ENCODE measurements at regions not wholly inside any gene's neighbourhood (a gene's known extent, or its start where the extent isn't known, plus 50 kb on each side); places are given as distances from the start of the nearest gene placed in this dataset.

DNA sequence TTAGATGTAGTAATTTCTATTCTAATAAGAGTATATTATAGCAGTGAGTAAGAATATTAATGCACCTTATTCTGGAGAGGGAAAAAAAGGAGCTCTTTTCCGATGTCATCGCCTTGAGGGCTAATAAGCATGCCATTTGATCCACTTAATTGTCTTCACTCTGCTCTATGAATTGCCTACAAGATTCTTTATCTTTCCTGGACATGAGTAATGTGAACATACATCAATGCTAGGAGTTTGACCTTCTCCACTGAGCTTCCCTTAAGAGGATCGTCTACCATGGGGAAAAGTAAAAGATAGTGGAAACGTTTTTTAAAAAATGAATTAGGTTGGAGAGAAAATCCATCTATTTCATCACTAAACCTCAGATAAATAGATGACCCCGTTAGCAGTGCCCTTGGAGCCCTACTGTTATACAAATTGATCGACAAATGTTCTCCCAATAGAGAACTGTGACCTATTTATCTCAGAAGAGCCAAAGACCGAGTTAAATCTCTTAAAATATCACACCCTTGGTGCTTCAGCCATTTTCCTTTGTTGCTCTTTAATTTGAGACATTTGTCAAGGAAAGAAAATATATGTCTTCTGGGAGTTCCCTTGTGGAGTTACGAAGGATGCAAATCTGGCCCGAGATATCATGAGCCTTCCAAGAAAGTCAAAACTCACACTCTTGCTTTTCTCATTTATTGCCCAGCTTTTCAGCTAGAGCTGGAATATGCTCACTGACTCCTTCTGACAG, 898.5 kb downstream of the KCNJ2 start:
- DNase-seq: no peak
- Histone ChIP-seq H3K4me1 (ENCODE audit: control insufficient read depth, insufficient read depth, low read length, poor library complexity, severe bottlenecking) (no peaks in the 10 kb centered on the region), H3K27ac (ENCODE audit: insufficient read depth, low read length, poor library complexity, severe bottlenecking) (no peak overlapping the region), H3K4me3 (ENCODE audit: insufficient read depth, low read depth, low read length, poor library complexity, severe bottlenecking) (no peak overlapping the region), H3K36me3 (ENCODE audit: control insufficient read depth, insufficient read depth, low read length) (no peaks in the 10 kb centered on the region), H3K27me3 (replicated peaks; ENCODE audit: control insufficient read depth, insufficient read depth, low read length, poor library complexity, severe bottlenecking) (no peaks in the 10 kb centered on the region), H3K9me3 (ENCODE audit: control insufficient read depth, low read length) (no peaks in the 10 kb centered on the region)

DNA sequence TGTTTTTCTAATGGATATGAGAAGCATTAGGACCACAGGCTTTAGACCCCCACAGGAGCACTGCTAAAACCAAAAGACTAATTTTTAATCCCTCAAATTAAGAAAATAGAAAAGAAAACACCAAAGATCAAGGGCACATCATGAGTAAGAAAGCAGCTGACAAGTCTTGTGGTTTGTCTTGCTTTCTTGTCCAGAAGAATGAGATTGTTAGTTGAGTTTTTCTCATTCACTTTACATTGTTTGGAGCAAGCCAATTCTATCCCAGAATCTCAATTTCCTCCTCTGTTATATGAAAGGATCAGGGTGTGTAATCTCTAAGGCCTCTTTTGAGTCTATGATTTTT, 899.0 kb downstream of the KCNJ2 start:
- Histone ChIP-seq H3K27ac (ENCODE audit: insufficient read depth, low read length, poor library complexity, severe bottlenecking) (no peak overlapping the region), H3K4me3 (ENCODE audit: insufficient read depth, low read depth, low read length, poor library complexity, severe bottlenecking) (no peak overlapping the region)
- DNase-seq: no peak

GRCh38 chr17:71071041-71071440, 901.7 kb downstream of the KCNJ2 start:
- Histone ChIP-seq H3K9me3 (ENCODE audit: control insufficient read depth, low read length) (no peaks in the 10 kb centered on the region), H3K27me3 (replicated peaks; ENCODE audit: control insufficient read depth, insufficient read depth, low read length, poor library complexity, severe bottlenecking) (no peaks in the 10 kb centered on the region), H3K4me1 (ENCODE audit: control insufficient read depth, insufficient read depth, low read length, poor library complexity, severe bottlenecking) (no peaks in the 10 kb centered on the region), H3K36me3 (ENCODE audit: control insufficient read depth, insufficient read depth, low read length) (no peaks in the 10 kb centered on the region), H3K4me3 (ENCODE audit: insufficient read depth, low read depth, low read length, poor library complexity, severe bottlenecking) (no peak overlapping the region), H3K27ac (ENCODE audit: insufficient read depth, low read length, poor library complexity, severe bottlenecking) (no peak overlapping the region)
- DNase-seq: no peak

More for the DNA sequence above, 899.0 kb downstream of the KCNJ2 start:
- Histone ChIP-seq H3K4me1 (ENCODE audit: control insufficient read depth, insufficient read depth, low read length, poor library complexity, severe bottlenecking) (no peaks in the 10 kb centered on the region), H3K9me3 (ENCODE audit: control insufficient read depth, low read length) (no peaks in the 10 kb centered on the region), H3K27me3 (replicated peaks; ENCODE audit: control insufficient read depth, insufficient read depth, low read length, poor library complexity, severe bottlenecking) (no peaks in the 10 kb centered on the region), H3K36me3 (ENCODE audit: control insufficient read depth, insufficient read depth, low read length) (no peaks in the 10 kb centered on the region)

GRCh38 chr17:71071837-71072236, 902.5 kb downstream of the KCNJ2 start:
- DNase-seq: no peak
- no peaks in the 10 kb centered on the region for H3K36me3 ChIP-seq (ENCODE audit: control insufficient read depth, insufficient read depth, low read length)
- no peak overlapping the region for H3K27ac ChIP-seq (ENCODE audit: insufficient read depth, low read length, poor library complexity, severe bottlenecking)
- H3K27me3 ChIP-seq (replicated peaks; ENCODE audit: control insufficient read depth, insufficient read depth, low read length, poor library complexity, severe bottlenecking): no peaks in the 10 kb centered on the region
- H3K4me1 ChIP-seq (ENCODE audit: control insufficient read depth, insufficient read depth, low read length, poor library complexity, severe bottlenecking): no peaks in the 10 kb centered on the region
- H3K4me3 ChIP-seq (ENCODE audit: insufficient read depth, low read depth, low read length, poor library complexity, severe bottlenecking): no peak overlapping the region
- no peaks in the 10 kb centered on the region for H3K9me3 ChIP-seq (ENCODE audit: control insufficient read depth, low read length)

- no peaks in the 10 kb centered on the region for H3K4me1 ChIP-seq (ENCODE audit: control insufficient read depth, insufficient read depth, low read length, poor library complexity, severe bottlenecking)
- no peak overlapping the region for H3K4me3 ChIP-seq (ENCODE audit: insufficient read depth, low read depth, low read length, poor library complexity, severe bottlenecking)
- H3K9me3 ChIP-seq (ENCODE audit: control insufficient read depth, low read length): no peaks in the 10 kb centered on the region
- H3K27ac ChIP-seq (ENCODE audit: insufficient read depth, low read length, poor library complexity, severe bottlenecking): no peak overlapping the region
- no peaks in the 10 kb centered on the region for H3K36me3 ChIP-seq (ENCODE audit: control insufficient read depth, insufficient read depth, low read length)
- no peak for DNase-seq
- no peaks in the 10 kb centered on the region for H3K27me3 ChIP-seq (replicated peaks; ENCODE audit: control insufficient read depth, insufficient read depth, low read length, poor library complexity, severe bottlenecking)
Observed at GRCh38 chr17:71080937-71081336, 911.6 kb downstream of the KCNJ2 start.

GRCh38 chr17:71081666-71082065, 912.3 kb downstream of the KCNJ2 start:
- Histone ChIP-seq H3K4me3 (ENCODE audit: insufficient read depth, low read depth, low read length, poor library complexity, severe bottlenecking) (no peak overlapping the region), H3K27me3 (replicated peaks; ENCODE audit: control insufficient read depth, insufficient read depth, low read length, poor library complexity, severe bottlenecking) (no peaks in the 10 kb centered on the region), H3K36me3 (ENCODE audit: control insufficient read depth, insufficient read depth, low read length) (no peaks in the 10 kb centered on the region), H3K4me1 (ENCODE audit: control insufficient read depth, insufficient read depth, low read length, poor library complexity, severe bottlenecking) (no peaks in the 10 kb centered on the region), H3K27ac (ENCODE audit: insufficient read depth, low read length, poor library complexity, severe bottlenecking) (no peak overlapping the region), H3K9me3 (ENCODE audit: control insufficient read depth, low read length) (no peaks in the 10 kb centered on the region)
- DNase-seq: no peak

DNA sequence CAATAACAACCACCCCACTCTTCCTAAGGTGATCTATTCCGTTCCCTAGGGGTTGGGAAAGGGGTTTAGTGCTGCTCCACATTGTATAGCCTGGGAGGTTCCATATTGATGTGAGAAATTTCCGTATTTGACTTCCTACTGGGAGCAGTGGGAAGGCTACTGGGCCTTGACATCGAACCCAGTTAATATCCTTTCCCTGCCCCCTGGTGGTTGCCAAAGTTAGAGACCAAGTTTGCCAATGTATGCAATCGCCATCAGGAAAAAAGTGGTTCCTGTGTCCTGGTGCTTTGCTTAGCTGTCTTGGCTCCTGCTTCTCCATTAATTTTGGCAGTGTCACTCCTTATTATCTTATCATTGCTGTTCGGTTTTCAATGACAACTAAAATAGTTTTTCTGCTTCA, 914.9 kb downstream of the KCNJ2 start:
- H3K4me1 ChIP-seq (ENCODE audit: control insufficient read depth, insufficient read depth, low read length, poor library complexity, severe bottlenecking): no peaks in the 10 kb centered on the region
- H3K9me3 ChIP-seq (ENCODE audit: control insufficient read depth, low read length): no peaks in the 10 kb centered on the region
- DNase-seq: no peak
- no peaks in the 10 kb centered on the region for H3K27me3 ChIP-seq (replicated peaks; ENCODE audit: control insufficient read depth, insufficient read depth, low read length, poor library complexity, severe bottlenecking)
- H3K36me3 ChIP-seq (ENCODE audit: control insufficient read depth, insufficient read depth, low read length): no peaks in the 10 kb centered on the region
- no peak overlapping the region for H3K27ac ChIP-seq (ENCODE audit: insufficient read depth, low read length, poor library complexity, severe bottlenecking)
- no peak overlapping the region for H3K4me3 ChIP-seq (ENCODE audit: insufficient read depth, low read depth, low read length, poor library complexity, severe bottlenecking)

DNA sequence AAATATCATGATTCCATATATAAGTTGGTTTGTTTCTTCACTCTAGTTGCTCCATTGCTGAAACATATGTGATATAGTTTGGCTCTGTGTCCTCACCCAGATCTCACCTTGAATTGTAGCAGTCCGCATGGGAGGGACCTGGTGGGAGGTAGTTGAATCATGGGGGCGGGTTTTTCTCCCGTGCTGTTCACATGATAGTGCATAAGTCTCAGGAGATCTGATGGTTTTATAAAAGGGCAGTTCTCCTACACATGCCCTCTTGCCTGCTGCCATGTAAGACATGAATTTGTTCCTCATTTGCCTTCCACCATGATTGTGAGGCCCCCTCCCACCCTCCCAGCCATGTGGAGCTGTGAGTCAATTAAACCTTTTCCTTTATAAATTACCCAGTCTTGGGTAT, 915.5 kb downstream of the KCNJ2 start:
- H3K9me3 ChIP-seq (ENCODE audit: control insufficient read depth, low read length): no peaks in the 10 kb centered on the region

GRCh38 chr17:71085238-71086033, 916.1 kb downstream of the KCNJ2 start:
- no peaks in the 10 kb centered on the region for H3K4me1 ChIP-seq (ENCODE audit: control insufficient read depth, insufficient read depth, low read length, poor library complexity, severe bottlenecking)
- no peaks in the 10 kb centered on the region for H3K36me3 ChIP-seq (ENCODE audit: control insufficient read depth, insufficient read depth, low read length)
- DNase-seq: no peak
- H3K27me3 ChIP-seq (replicated peaks; ENCODE audit: control insufficient read depth, insufficient read depth, low read length, poor library complexity, severe bottlenecking): no peaks in the 10 kb centered on the region
- H3K9me3 ChIP-seq (ENCODE audit: control insufficient read depth, low read length): no peaks in the 10 kb centered on the region
- H3K27ac ChIP-seq (ENCODE audit: insufficient read depth, low read length, poor library complexity, severe bottlenecking): no peak overlapping the region
- no peak overlapping the region for H3K4me3 ChIP-seq (ENCODE audit: insufficient read depth, low read depth, low read length, poor library complexity, severe bottlenecking)

More for the DNA sequence above, 915.5 kb downstream of the KCNJ2 start:
- no peaks in the 10 kb centered on the region for H3K27me3 ChIP-seq (replicated peaks; ENCODE audit: control insufficient read depth, insufficient read depth, low read length, poor library complexity, severe bottlenecking)
- H3K27ac ChIP-seq (ENCODE audit: insufficient read depth, low read length, poor library complexity, severe bottlenecking): no peak overlapping the region
- H3K36me3 ChIP-seq (ENCODE audit: control insufficient read depth, insufficient read depth, low read length): no peaks in the 10 kb centered on the region
- no peak for DNase-seq
- no peak overlapping the region for H3K4me3 ChIP-seq (ENCODE audit: insufficient read depth, low read depth, low read length, poor library complexity, severe bottlenecking)
- no peaks in the 10 kb centered on the region for H3K4me1 ChIP-seq (ENCODE audit: control insufficient read depth, insufficient read depth, low read length, poor library complexity, severe bottlenecking)

- no peak overlapping the region for H3K27ac ChIP-seq (ENCODE audit: insufficient read depth, low read length, poor library complexity, severe bottlenecking)
- no peaks in the 10 kb centered on the region for H3K27me3 ChIP-seq (replicated peaks; ENCODE audit: control insufficient read depth, insufficient read depth, low read length, poor library complexity, severe bottlenecking)
- no peaks in the 10 kb centered on the region for H3K36me3 ChIP-seq (ENCODE audit: control insufficient read depth, insufficient read depth, low read length)
- H3K4me3 ChIP-seq (ENCODE audit: insufficient read depth, low read depth, low read length, poor library complexity, severe bottlenecking): no peak overlapping the region
- H3K4me1 ChIP-seq (ENCODE audit: control insufficient read depth, insufficient read depth, low read length, poor library complexity, severe bottlenecking): no peaks in the 10 kb centered on the region
- no peak for DNase-seq
- H3K9me3 ChIP-seq (ENCODE audit: control insufficient read depth, low read length): no peaks in the 10 kb centered on the region
Observed at GRCh38 chr17:71089431-71089830, 920.1 kb downstream of the KCNJ2 start.
